Psoas muscle (tissue), 7 donors: ENCODE measurements at regions not wholly inside any gene's neighbourhood (a gene's known extent, or its start where the extent isn't known, plus 50 kb on each side); places are given as distances from the start of the nearest gene placed in this dataset.

Experiments
- ATAC-seq, 4 donors: fragments of 200-7000 bp; cut with Tn5 transposase; one replicate each; pipeline ENCODE4 v1.9.1; 2020; ENCODE audit warnings: moderate library complexity in 3 of 4, mild to moderate bottlenecking in 2 of 4
- DNase-seq, 2 donors: peaks; one replicate each; pipeline ENCODE4 v3.0.0-alpha.2; 2020
- H3K27ac ChIP-seq: fragments of 200-600 bp; one replicate; pipeline ENCODE4 v1.8.0; 2022
- H3K27me3 ChIP-seq, 3 donors: fragments of 200-600 bp in 1 of 3; one replicate each; pipeline versions ENCODE4 v1.6.1 to v1.8.0; 2013 to 2022; ENCODE audit warnings: low read length in 2 of 3, mild to moderate bottlenecking in 2 of 3, moderate library complexity in 1 of 3; ENCODE audit not compliant: insufficient read depth in 3 of 3
- H3K36me3 ChIP-seq, 2 donors: fragments of 200-600 bp in 1 of 2; one replicate each; pipeline versions ENCODE4 v1.6.1 to v1.8.0; 2013 to 2022; ENCODE audit warnings: low read depth in 1 of 2, mild to moderate bottlenecking in 1 of 2, moderate library complexity in 1 of 2; ENCODE audit not compliant: insufficient read depth in 1 of 2
- H3K4me1 ChIP-seq: fragments of 200-600 bp; one replicate; pipeline ENCODE4 v1.8.0; 2022
- H3K4me3 ChIP-seq: fragments of 200-600 bp; one replicate; pipeline ENCODE4 v1.8.0; 2022; ENCODE audit warnings: mild to moderate bottlenecking
- H3K9me3 ChIP-seq: fragments of 200-600 bp; one replicate; pipeline ENCODE4 v1.8.0; 2022
- CTCF ChIP-seq: fragments of 200-600 bp; IDR thresholded peaks from one replicate; pipeline ENCODE4 v1.8.0; 2022; ENCODE audit warnings: antibody characterized with exemption
- WGBS, 3 donors: extraction: QIAGEN DNeasy Blood & Tissue Kit; methylation state at CpG; one replicate each; pipeline versions ENCODE4 v1.1.6 to v1.1.7; 2013; 5-methylcytosine and 5-hydroxymethylcytosine counted together
- intact Hi-C, 2 donors: fragments of 100-400 bp; cut with DNase I; formaldehyde crosslinking; loops; one replicate each; pipeline versions ENCODE4 v1.11.0 to v1.14.2; 2022
- donor health status: healthy with polysubstance abuse.
- donor health status: DM: no; HTN: no; CAD: no; lungs with moderate emphysema.
- donor health status: Bipolar disorder and iron deficiency.
- donor health status: healthy.
- donor health status: DM: yes; HTN: yes; CAD: no.
- donor health status: DM: no; HTN: no; CAD: no.
- donor health status: DM: yes; HTN: yes; CAD: no.

DNA sequence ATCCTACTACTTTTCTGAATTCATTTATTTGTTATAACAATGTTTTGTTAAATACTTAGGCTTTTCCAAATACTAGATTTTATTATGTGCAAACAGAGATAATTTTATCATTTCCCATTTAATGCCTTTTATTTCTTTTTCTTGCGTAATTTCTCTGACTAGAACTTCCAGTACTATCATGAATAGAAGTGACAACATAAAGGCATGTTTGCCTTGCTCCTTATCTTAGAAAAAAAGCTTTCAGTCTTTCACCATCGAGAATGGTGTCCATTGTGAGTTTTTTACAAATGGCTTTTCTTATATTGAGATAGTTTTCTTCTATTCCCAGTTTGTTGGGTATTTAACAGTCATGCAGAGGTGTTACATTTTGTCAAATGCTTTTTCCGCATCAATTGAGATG lies 453.1 kb upstream of the ZP4 start:
- H3K4me1 ChIP-seq: no peaks in the 10 kb centered on the region
- DNase-seq: no peak

GRCh38 chr1:238341395-238341794 lies 450.7 kb upstream of the ZP4 start:
- Histone ChIP-seq H3K9me3 (no peaks in the 10 kb centered on the region), H3K27me3 (no peaks in the 10 kb centered on the region), H3K4me3 (no peak overlapping the region), H3K36me3 (no peaks in the 10 kb centered on the region), H3K27ac (no peak overlapping the region), H3K4me1 (no peaks in the 10 kb centered on the region)
- intact Hi-C loops: no loop called here
- 74 to 82% (median 79%) methylated on average over 2 of the region's 2 CpGs for WGBS, 3 donors
- no peak for ATAC-seq
- no peak for DNase-seq
- no peak for TF ChIP-seq CTCF

More for the DNA sequence above, 453.1 kb upstream of the ZP4 start:
- Histone ChIP-seq H3K9me3 (no peaks in the 10 kb centered on the region), H3K36me3 (no peaks in the 10 kb centered on the region), H3K27me3 (no peaks in the 10 kb centered on the region), H3K27ac (no peak overlapping the region), H3K4me3 (no peak overlapping the region)
- no peak for ATAC-seq
- intact Hi-C loops: no loop called here
- 85 to 93% (median 88%) methylated on average over 3 of the region's 3 CpGs for WGBS, 3 donors
- TF ChIP-seq CTCF: no peak

GRCh38 chr1:238340989-238341388 lies 450.3 kb upstream of the ZP4 start:
- Histone ChIP-seq H3K4me1 (no peaks in the 10 kb centered on the region), H3K27ac (no peak overlapping the region), H3K9me3 (no peaks in the 10 kb centered on the region), H3K27me3 (no peaks in the 10 kb centered on the region), H3K4me3 (no peak overlapping the region), H3K36me3 (no peaks in the 10 kb centered on the region)
- 70 to 80% (median 73%) methylated on average over 7 of the region's 7 CpGs for WGBS, 3 donors
- no peak for TF ChIP-seq CTCF
- DNase-seq (no peak), ATAC-seq (no peak)
- intact Hi-C loops: no loop called here

GRCh38 chr1:238336531-238336930 lies 445.8 kb upstream of the ZP4 start:
- DNase-seq (no peak), ATAC-seq (no peak)
- 66 to 74% (median 68%) methylated on average over 7 of the region's 7 CpGs for WGBS, 3 donors
- H3K27me3 ChIP-seq: no peaks in the 10 kb centered on the region
- H3K36me3 ChIP-seq: no peaks in the 10 kb centered on the region
- no peak overlapping the region for H3K4me3 ChIP-seq
- no peaks in the 10 kb centered on the region for H3K9me3 ChIP-seq
- H3K27ac ChIP-seq: no peak overlapping the region
- TF ChIP-seq CTCF: no peak
- intact Hi-C loops: no loop called here
- H3K4me1 ChIP-seq: no peaks in the 10 kb centered on the region

DNA sequence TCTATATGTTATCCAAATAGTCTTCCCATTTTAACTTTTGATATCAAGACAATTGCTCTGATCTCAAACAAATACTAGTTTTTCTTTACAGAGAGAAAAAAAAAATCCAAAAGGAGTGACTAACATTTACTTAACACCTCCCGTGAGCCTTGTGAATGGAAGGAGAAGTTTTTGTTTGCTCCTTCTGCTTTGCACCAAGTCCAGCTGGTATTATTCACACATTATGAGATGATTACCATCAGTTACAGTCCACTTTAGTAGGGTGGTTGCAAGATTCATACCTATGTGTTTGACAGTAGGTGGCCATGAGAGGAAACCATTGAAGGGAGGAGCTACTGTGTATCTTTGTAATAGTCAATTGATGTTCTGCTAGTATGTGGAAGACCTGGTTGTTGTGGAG lies 443.4 kb upstream of the ZP4 start:
- H3K4me3 ChIP-seq: no peak overlapping the region
- H3K9me3 ChIP-seq: no peaks in the 10 kb centered on the region
- no peaks in the 10 kb centered on the region for H3K36me3 ChIP-seq
- ATAC-seq (no peak), DNase-seq (no peak)
- H3K27me3 ChIP-seq: no peaks in the 10 kb centered on the region
- H3K4me1 ChIP-seq: no peaks in the 10 kb centered on the region
- TF ChIP-seq CTCF: no peak
- intact Hi-C loops: no loop called here
- no peak overlapping the region for H3K27ac ChIP-seq
- WGBS, 3 donors: 86 to 94% (median 90%) methylated on average over 1 of the region's 1 CpG
